Stimulated activated CD4-positive, alpha-beta T cell treated with anti-CD3 and anti-CD28 coated beads, TNF-alpha, amount 100 ng/mL, for 1 hour (primary cell): ENCODE measurements at regions not wholly inside any gene's neighbourhood (a gene's known extent, or its start where the extent isn't known, plus 50 kb on each side); places are given as distances from the start of the nearest gene placed in this dataset.

Source experiments
- DNase-seq, 3 donors: peaks; one replicate each; pipeline ENCODE4 v3.0.0-alpha.2; 2020; ENCODE audit warnings: low read depth in 3 of 3, low spot score in 1 of 3

DNA sequence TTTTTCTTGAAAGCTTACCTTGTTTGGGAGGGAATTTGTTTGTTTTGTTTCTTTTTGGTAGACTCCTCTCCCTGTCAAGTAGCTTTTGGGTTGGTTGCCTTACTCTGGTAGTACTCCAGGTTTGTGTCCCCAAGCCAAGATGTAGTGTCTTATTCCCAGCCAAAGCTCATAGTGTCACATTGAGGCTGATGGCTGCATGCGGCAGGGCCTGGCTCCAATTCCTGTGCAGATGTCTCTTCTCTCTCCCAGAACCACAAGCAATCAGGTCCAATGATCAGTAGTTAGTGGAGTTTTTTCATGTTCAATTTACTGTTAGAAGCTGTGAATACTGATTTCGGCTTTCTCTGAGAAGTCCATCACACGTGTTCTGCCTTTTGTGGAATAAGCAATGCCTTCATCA is 221.1 kb upstream of the THBS1 start:
- no peak for DNase-seq

DNA sequence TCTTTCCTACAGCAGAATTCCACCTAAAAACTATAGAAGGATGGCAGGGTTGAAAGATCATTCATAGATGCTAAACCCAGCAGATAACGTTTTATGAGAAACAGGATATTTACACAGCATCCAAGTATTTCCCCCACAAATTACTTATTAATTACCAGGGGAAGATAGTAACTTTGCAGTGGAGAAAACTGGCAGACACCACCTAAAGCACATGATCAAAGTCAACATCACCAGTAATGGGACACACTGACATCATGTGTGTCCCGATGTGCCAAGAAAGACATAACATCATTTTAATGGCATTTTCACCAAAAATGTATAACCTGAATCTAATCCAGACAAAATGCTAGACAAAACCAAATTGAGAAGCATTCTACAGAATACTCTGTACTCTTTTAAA is 220.4 kb upstream of the THBS1 start:
- DNase-seq, result no peak

DNA sequence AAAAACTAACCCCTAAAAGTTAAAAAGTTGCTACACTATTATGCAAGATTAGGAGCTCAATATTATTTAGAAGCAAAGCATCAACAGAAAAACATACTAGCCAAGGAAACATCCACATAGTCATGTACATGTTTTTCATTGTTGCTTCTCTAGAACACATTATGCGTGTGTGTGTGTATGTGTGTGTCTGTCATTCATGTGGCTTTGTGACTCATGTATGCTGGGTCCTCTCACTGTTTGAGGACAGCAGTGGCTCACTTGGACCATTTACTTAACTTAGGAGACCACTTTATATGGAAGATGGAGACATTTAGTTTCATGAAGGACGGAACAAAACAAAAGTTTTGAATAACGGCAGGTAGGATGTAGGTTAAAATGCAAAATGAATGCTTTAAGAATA is 219.4 kb upstream of the THBS1 start:
- DNase-seq, result no peak

DNA sequence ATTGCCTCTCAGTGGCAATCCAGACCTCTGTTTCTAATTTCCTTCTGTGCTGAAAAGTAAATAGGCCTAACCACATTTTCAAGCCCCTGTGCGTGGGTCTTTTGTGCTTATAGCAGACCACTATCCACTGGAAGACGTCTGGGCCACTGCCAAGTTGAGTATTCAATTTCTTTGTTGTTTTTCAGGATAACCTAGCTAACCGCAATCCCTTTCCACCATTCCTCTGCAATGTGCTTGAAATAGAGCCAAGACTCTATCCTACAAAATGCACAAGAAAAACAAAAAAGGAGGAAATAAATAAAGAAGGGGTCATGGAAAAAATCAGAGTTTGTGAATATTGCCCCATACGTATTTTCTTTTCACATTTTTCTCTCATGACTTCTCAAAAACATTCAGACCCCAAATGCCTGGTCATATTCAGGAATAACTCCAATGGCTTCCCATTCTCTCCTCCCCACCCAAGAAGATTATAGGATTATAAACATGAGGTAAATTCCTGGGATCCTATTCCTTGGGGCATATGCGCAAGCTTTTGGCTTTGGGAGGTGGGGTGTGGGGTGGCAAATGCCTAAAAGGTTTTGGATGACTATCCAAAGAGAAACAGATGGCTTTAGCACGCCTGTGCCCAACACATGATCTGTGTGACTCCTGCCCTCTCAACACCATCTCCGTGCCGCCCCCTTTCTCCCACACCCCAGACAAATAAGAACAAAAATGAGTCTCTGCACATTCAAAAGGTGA is 217.9 kb upstream of the THBS1 start:
- no peak for DNase-seq

DNA sequence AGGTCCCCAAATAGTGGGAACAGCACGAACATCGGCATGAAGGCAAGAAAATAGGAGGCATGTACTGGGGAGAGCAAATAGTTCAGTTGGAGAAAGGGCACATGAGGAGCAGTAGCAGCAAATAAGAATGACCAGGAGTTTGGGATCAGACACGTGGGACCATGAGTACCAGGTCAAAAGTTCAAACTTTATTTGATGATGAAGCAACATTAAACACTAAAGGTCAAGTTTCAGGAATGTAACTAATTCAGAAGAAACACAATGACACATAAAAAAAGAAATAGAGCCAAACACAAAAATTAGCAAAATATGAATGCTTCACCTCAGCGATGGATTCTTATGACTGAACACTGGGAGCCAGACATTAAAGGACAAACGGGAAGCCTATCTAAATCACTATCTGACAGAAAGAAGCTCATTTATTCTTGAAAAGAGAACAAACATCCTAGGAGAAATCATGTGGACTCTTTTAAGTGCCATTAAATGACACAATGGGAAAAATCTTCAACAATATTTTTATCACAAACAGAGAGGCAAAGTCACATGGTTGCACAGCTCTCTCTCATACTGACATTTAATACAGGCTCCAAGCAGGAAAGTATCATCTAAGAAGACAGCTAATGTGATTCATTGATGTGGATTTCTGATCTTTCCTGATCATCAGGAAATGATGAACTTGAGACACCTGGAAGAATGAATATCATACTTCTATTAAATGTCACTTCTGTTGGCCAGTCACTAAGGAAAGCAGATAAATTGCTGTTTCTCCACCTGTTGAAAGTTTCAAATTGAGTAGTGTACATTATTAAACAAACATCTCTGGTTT is 216.9 kb upstream of the THBS1 start:
- DNase-seq, result no peak

- no peak for DNase-seq
Measured at GRCh38 chr15:39364721-39365120, 216.2 kb upstream of the THBS1 start.

DNA sequence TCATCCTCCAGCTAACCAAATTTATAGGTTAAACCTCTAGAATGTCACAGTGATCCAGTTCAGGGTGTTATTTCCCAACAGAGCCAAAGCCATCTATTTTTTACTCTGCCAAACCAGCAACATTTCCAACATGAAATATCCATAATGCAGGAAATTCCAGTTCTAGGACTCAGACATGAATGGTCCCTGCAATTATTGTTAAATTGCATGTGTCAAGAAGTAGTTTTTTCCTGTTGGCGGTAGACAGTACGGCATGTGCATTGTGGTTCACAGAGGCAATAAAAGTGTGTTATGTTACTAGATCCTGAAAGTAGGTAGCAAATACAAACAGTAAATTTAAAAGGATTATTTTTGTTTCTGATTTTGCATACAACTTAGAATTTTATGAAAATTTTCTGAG is 215.7 kb upstream of the THBS1 start:
- DNase-seq, result no peak

- no peak for DNase-seq
Measured at GRCh38 chr15:39365873-39366272, 215.0 kb upstream of the THBS1 start.

DNA sequence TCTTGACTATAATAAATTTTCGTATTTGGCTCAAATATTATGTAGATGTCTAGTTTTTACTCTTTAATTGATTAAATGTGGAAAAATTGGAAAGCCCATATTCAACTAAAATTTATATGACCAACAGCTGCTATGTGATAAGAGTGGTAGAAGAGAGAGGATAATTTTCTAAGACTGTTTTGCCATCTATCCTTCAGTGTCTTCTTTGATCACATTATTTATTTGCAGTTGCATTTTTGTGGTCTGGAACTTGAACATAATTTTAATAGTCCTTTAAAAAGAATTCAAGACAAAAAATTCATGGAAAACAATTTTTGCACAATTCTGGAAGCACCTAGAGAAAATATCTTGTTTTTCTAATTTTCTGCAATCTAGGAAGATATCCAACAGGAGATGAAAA is 213.3 kb upstream of the THBS1 start:
- no peak for DNase-seq

DNA sequence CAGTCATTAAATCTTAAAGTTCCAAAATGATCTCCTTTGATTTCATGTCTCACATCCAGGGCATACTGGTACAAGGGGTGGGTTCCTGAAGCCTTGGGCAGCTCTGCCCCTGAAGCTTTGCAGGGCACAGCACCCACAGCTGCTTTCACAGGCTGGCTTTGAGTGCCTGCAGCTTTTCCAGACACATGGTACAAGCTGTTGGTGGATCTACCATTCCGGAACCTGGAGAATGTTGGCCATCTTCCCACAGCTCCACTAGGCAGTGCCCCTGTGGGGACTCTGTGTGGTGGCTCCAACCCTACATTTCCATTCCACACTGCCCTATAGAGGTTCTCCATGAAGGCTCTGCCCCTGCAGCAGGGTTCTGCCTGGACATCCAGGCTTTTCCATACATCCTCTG is 211.1 kb upstream of the THBS1 start:
- no peak for DNase-seq

DNA sequence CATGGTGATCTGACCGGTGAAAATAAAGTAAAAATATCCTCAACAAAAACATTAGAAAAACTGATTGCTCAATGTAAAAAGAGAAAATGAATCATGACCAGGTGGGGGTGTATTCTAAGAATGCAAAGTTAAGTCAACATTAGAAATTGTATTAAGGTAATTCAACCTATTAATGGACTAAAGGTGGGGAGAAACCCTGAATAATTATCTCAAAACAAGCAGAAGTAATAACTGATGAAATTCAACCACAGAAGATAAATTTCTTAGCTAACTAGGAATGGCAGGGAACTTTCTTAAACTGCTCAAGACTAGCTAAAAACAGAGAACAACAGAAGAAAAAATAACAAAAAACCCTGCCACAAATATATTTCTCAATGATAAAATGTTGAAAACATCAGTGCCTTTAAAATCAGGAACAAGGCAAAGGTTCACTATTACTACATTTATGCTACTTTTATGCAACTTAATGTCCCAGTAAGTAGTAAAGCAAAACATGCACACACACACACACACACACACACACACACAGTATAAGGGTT is 204.4 kb upstream of the THBS1 start:
- DNase-seq, result no peak

DNA sequence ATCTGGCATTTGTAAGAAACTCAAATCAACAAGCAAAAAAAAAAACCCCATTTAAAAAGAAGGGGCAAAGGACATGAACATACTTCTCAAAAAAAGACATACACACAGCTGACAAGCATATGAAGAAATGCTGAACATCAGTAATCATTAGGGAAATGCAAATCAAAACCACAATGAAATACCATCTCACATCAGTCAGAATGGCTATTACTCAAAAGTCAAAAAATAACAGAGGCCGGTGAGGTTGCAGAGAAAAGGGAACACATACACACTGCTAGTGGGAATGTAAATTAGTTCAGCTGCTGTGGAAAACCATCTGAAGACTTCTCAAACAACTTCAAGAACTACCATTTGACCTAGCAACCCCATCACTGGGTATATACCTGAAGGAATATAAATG is 199.4 kb upstream of the THBS1 start:
- DNase-seq, result no peak

DNA sequence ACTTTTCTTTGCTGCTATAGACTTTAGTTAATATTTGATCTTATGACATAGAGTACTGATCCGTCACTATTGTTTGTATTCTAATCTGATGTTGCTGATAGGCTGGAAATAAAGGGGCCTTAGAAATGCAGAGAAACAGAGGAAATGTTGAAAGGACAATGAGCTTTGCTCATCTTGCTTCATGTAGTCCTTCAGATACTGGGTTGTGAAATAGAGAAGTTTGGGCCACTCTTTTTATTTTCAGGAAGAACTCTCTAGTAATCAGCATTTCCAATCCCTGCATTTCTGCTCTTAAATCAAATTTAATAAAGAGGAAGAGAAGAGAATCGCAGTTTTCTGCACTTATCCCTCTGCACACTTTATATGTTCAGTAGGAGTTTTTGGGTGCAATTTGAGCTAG is 192.8 kb upstream of the THBS1 start:
- DNase-seq, result no peak

- no peak for DNase-seq
Measured at GRCh38 chr15:39391230-39391629, 189.6 kb upstream of the THBS1 start.

- DNase-seq, result no peak
Measured at GRCh38 chr15:39392469-39393047, 188.3 kb upstream of the THBS1 start.

DNA sequence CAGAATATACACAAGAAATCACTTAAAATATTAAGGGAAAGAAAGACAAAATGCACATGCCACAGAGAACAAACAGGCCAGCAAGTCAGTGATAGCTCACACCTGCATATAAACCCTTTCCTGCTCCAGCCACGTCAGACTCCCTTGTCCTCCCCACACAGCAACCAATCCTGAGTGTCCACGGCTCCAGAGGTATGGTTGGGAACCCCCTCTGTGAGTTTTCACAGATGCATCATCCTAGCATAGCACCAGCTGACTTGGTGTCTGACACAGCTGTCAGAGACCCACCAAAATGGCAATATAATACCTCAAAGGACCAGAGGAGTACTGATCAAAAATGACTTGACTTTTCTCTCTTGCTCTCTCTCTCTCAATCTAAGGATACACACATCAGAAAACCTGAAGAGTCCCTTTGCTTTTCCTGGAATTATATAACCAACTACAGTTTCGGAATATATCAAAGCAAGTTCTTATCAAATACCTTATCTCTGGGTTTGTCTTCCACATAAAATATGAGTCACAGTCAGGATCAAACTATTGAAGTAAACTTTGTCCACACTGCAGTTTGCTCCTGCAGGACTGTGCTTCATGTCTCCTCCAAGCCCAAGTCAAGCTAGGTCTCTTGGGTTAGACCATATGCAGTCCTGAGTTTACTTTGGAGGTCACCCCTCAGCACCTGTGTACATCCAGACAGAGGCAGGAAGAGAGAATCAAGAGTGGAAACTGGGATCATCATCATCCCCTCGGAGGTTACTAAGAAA is 187.1 kb upstream of the THBS1 start:
- no peak for DNase-seq

DNA sequence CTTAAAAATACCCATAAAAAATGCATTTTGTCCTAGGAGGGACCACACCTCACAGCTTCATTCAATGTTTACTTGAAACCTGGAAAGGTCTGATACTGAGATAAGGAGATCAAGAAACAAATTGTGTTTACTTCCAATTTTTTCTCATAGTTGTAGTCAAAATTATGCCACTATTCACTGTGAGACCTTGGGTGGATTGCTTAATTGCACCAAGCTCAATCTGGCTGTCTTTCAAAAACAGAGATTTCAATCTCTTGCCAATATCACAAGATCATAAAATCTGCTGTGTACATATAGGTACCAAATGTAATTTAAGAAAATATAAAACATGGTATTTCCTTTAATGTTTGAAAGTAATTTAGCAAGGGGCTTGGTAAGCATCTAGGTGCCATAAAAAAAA is 186.4 kb upstream of the THBS1 start:
- DNase-seq, result no peak

- DNase-seq, result no peak
Measured at GRCh38 chr15:39396979-39397615, 183.8 kb upstream of the THBS1 start.

DNA sequence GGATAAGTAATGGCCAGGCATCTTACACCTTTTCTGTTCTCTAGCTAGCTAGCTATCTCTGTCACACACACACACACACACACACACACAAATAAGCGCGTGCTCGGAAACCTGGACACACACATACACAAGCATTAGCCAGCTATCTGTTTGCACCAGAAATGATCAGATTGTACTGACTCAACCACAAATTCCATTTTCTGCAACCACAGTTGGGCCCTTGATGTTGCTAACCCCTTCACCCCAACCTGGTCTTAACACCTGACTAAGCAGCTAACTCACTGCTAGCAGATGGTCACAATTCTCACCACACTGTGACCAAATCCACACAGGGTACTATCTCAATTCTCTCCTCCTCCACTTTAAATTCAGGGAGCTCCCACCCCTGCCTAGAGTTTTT is 183.0 kb upstream of the THBS1 start:
- DNase-seq, result no peak

DNA sequence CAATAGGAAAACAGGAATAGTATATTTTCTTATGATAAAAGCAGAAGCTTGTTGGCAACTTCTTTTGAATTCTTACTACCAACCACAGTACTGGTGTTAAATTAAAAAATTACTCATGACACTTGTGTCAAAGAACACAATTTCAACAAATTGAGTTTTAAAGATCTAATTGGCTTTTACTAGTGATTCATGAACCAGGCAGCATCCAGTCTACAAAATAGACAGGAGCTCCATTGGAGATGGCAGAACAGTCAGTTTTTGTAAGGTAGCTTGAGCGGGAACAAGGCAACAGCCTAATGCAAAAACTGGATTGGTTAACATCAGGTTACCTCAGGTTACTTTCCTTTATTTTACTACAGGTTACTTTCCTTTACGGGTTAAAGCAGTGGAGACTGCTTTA is 181.3 kb upstream of the THBS1 start:
- DNase-seq, result no peak

DNA sequence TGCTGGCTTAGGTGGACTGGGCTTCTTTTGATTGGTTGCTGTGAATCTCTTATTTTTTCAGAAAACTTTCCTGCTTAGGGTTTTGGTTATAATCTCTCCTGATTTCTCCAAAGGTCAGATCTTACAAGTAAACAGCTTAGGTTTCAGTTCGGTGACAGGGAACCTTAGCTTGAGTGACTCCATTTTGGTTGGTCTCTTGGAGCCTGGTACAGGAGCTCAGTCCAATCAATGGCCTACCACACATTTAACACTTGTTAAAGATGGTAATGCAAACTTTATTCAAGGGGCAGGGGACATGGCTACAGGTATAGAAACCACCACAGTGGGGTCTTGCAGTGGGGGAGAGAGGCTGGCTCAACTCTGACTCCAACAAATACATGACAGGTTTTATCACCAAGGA is 180.9 kb upstream of the THBS1 start:
- no peak for DNase-seq
